ENCODE measurements at regions not wholly inside any gene's neighbourhood (a gene's known extent, or its start where the extent isn't known, plus 50 kb on each side); places are given as distances from the start of the nearest gene placed in this dataset.
"Not testable (repeated sequence)": the region's sequence is repeated elsewhere in the genome, so short reads cannot be mapped to it uniquely, and the experiment has no call there.

- Histone ChIP-seq H3K4me1 (ENCODE audit: control insufficient read depth, insufficient read depth, low read length) (no peaks in the 10 kb centered on the region), H3K36me3 (ENCODE audit: control insufficient read depth, insufficient read depth, low read length) (no peaks in the 10 kb centered on the region)
Observed at GRCh38 chr11:24390762-24391161, 106.1 kb upstream of the LUZP2 start.

GRCh38 chr11:24391167-24391566 lies 105.7 kb upstream of the LUZP2 start:
- no peaks in the 10 kb centered on the region for H3K4me1 ChIP-seq (ENCODE audit: control insufficient read depth, insufficient read depth, low read length)
- H3K9ac ChIP-seq (ENCODE audit: low read length) = no peak overlapping the region
- no peak overlapping the region for H3K4me3 ChIP-seq (ENCODE audit: low read depth, low read length)
- H3K27ac ChIP-seq (ENCODE audit: low read depth, low read length) = no peak overlapping the region
- no peaks in the 10 kb centered on the region for H3K27me3 ChIP-seq (ENCODE audit: control insufficient read depth, insufficient read depth, low read length)
- H3K9me3 ChIP-seq (ENCODE audit: control insufficient read depth, insufficient read depth, low read depth, low read length) = no peaks in the 10 kb centered on the region
- H3K36me3 ChIP-seq (ENCODE audit: control insufficient read depth, insufficient read depth, low read length) = no peaks in the 10 kb centered on the region

More at GRCh38 chr11:24390762-24391161, 106.1 kb upstream of the LUZP2 start:
- Histone ChIP-seq H3K4me3 (ENCODE audit: low read depth, low read length) (no peak overlapping the region), H3K27ac (ENCODE audit: low read depth, low read length) (no peak overlapping the region), H3K9ac (ENCODE audit: low read length) (no peak overlapping the region), H3K9me3 (ENCODE audit: control insufficient read depth, insufficient read depth, low read depth, low read length) (no peaks in the 10 kb centered on the region), H3K27me3 (ENCODE audit: control insufficient read depth, insufficient read depth, low read length) (no peaks in the 10 kb centered on the region)

GRCh38 chr11:24400059-24400665 lies 96.7 kb upstream of the LUZP2 start:
- Histone ChIP-seq H3K4me1 (ENCODE audit: control insufficient read depth, insufficient read depth, low read length) (no peaks in the 10 kb centered on the region), H3K36me3 (ENCODE audit: control insufficient read depth, insufficient read depth, low read length) (no peaks in the 10 kb centered on the region), H3K27ac (ENCODE audit: low read depth, low read length) (no peak overlapping the region), H3K9ac (ENCODE audit: low read length) (no peak overlapping the region), H3K4me3 (ENCODE audit: low read depth, low read length) (no peak overlapping the region), H3K27me3 (ENCODE audit: control insufficient read depth, insufficient read depth, low read length) (no peaks in the 10 kb centered on the region), H3K9me3 (ENCODE audit: control insufficient read depth, insufficient read depth, low read depth, low read length) (no peaks in the 10 kb centered on the region)

GRCh38 chr11:24406389-24406788 lies 90.5 kb upstream of the LUZP2 start:
- Histone ChIP-seq H3K9me3 (ENCODE audit: control insufficient read depth, insufficient read depth, low read depth, low read length) (no peaks in the 10 kb centered on the region), H3K4me3 (ENCODE audit: low read depth, low read length) (no peak overlapping the region), H3K27ac (ENCODE audit: low read depth, low read length) (no peak overlapping the region), H3K9ac (ENCODE audit: low read length) (no peak overlapping the region), H3K4me1 (ENCODE audit: control insufficient read depth, insufficient read depth, low read length) (no peaks in the 10 kb centered on the region), H3K27me3 (ENCODE audit: control insufficient read depth, insufficient read depth, low read length) (no peaks in the 10 kb centered on the region), H3K36me3 (ENCODE audit: control insufficient read depth, insufficient read depth, low read length) (no peaks in the 10 kb centered on the region)

GRCh38 chr11:24406980-24407379 lies 89.9 kb upstream of the LUZP2 start:
- no peak overlapping the region for H3K4me3 ChIP-seq (ENCODE audit: low read depth, low read length)
- no peaks in the 10 kb centered on the region for H3K9me3 ChIP-seq (ENCODE audit: control insufficient read depth, insufficient read depth, low read depth, low read length)
- no peaks in the 10 kb centered on the region for H3K36me3 ChIP-seq (ENCODE audit: control insufficient read depth, insufficient read depth, low read length)
- H3K27ac ChIP-seq (ENCODE audit: low read depth, low read length) = no peak overlapping the region
- no peak overlapping the region for H3K9ac ChIP-seq (ENCODE audit: low read length)
- H3K4me1 ChIP-seq (ENCODE audit: control insufficient read depth, insufficient read depth, low read length) = no peaks in the 10 kb centered on the region
- no peaks in the 10 kb centered on the region for H3K27me3 ChIP-seq (ENCODE audit: control insufficient read depth, insufficient read depth, low read length)

- H3K36me3 ChIP-seq (ENCODE audit: control insufficient read depth, insufficient read depth, low read length) = no peaks in the 10 kb centered on the region
- H3K27me3 ChIP-seq (ENCODE audit: control insufficient read depth, insufficient read depth, low read length) = no peaks in the 10 kb centered on the region
- no peaks in the 10 kb centered on the region for H3K4me1 ChIP-seq (ENCODE audit: control insufficient read depth, insufficient read depth, low read length)
- H3K9ac ChIP-seq (ENCODE audit: low read length) = no peak overlapping the region
- no peak overlapping the region for H3K4me3 ChIP-seq (ENCODE audit: low read depth, low read length)
- H3K27ac ChIP-seq (ENCODE audit: low read depth, low read length) = no peak overlapping the region
- H3K9me3 ChIP-seq (ENCODE audit: control insufficient read depth, insufficient read depth, low read depth, low read length) = no peaks in the 10 kb centered on the region
Observed at GRCh38 chr11:24407733-24408132, 89.1 kb upstream of the LUZP2 start.

- H3K9me3 ChIP-seq (ENCODE audit: control insufficient read depth, insufficient read depth, low read depth, low read length) = no peaks in the 10 kb centered on the region
- H3K27ac ChIP-seq (ENCODE audit: low read depth, low read length) = no peak overlapping the region
- no peaks in the 10 kb centered on the region for H3K36me3 ChIP-seq (ENCODE audit: control insufficient read depth, insufficient read depth, low read length)
- H3K9ac ChIP-seq (ENCODE audit: low read length) = no peak overlapping the region
- no peaks in the 10 kb centered on the region for H3K27me3 ChIP-seq (ENCODE audit: control insufficient read depth, insufficient read depth, low read length)
- no peak overlapping the region for H3K4me3 ChIP-seq (ENCODE audit: low read depth, low read length)
- H3K4me1 ChIP-seq (ENCODE audit: control insufficient read depth, insufficient read depth, low read length) = no peaks in the 10 kb centered on the region
Observed at GRCh38 chr11:24408202-24408601, 88.7 kb upstream of the LUZP2 start.

- Histone ChIP-seq H3K36me3 (ENCODE audit: control insufficient read depth, insufficient read depth, low read length) (no peaks in the 10 kb centered on the region), H3K27ac (ENCODE audit: low read depth, low read length) (no peak overlapping the region), H3K4me1 (ENCODE audit: control insufficient read depth, insufficient read depth, low read length) (no peaks in the 10 kb centered on the region), H3K9ac (ENCODE audit: low read length) (no peak overlapping the region), H3K9me3 (ENCODE audit: control insufficient read depth, insufficient read depth, low read depth, low read length) (no peaks in the 10 kb centered on the region), H3K27me3 (ENCODE audit: control insufficient read depth, insufficient read depth, low read length) (no peaks in the 10 kb centered on the region), H3K4me3 (ENCODE audit: low read depth, low read length) (no peak overlapping the region)
Observed at GRCh38 chr11:24411791-24412190, 85.1 kb upstream of the LUZP2 start.

- Histone ChIP-seq H3K27ac (ENCODE audit: low read depth, low read length) (no peak overlapping the region), H3K4me1 (ENCODE audit: control insufficient read depth, insufficient read depth, low read length) (no peaks in the 10 kb centered on the region), H3K9ac (ENCODE audit: low read length) (no peak overlapping the region), H3K36me3 (ENCODE audit: control insufficient read depth, insufficient read depth, low read length) (no peaks in the 10 kb centered on the region), H3K9me3 (ENCODE audit: control insufficient read depth, insufficient read depth, low read depth, low read length) (no peaks in the 10 kb centered on the region), H3K27me3 (ENCODE audit: control insufficient read depth, insufficient read depth, low read length) (no peaks in the 10 kb centered on the region), H3K4me3 (ENCODE audit: low read depth, low read length) (no peak overlapping the region)
Observed at GRCh38 chr11:24412722-24413121, 84.1 kb upstream of the LUZP2 start.

GRCh38 chr11:24413391-24413790 lies 83.5 kb upstream of the LUZP2 start:
- Histone ChIP-seq H3K36me3 (ENCODE audit: control insufficient read depth, insufficient read depth, low read length) (no peaks in the 10 kb centered on the region), H3K4me3 (ENCODE audit: low read depth, low read length) (no peak overlapping the region), H3K9me3 (ENCODE audit: control insufficient read depth, insufficient read depth, low read depth, low read length) (no peaks in the 10 kb centered on the region), H3K9ac (ENCODE audit: low read length) (no peak overlapping the region), H3K27ac (ENCODE audit: low read depth, low read length) (no peak overlapping the region), H3K27me3 (ENCODE audit: control insufficient read depth, insufficient read depth, low read length) (no peaks in the 10 kb centered on the region), H3K4me1 (ENCODE audit: control insufficient read depth, insufficient read depth, low read length) (no peaks in the 10 kb centered on the region)

- not testable (repeated sequence) for H3K27ac ChIP-seq (ENCODE audit: low read depth, low read length); H3K36me3 ChIP-seq (ENCODE audit: control insufficient read depth, insufficient read depth, low read length); H3K27me3 ChIP-seq (ENCODE audit: control insufficient read depth, insufficient read depth, low read length); H3K4me3 ChIP-seq (ENCODE audit: low read depth, low read length); H3K4me1 ChIP-seq (ENCODE audit: control insufficient read depth, insufficient read depth, low read length); H3K9ac ChIP-seq (ENCODE audit: low read length); H3K9me3 ChIP-seq (ENCODE audit: control insufficient read depth, insufficient read depth, low read depth, low read length)
Observed at GRCh38 chr11:24415955-24416636, 80.8 kb upstream of the LUZP2 start.

All from HUES6 (cell line).